Fibroblast of mammary gland (primary cell): ENCODE measurements at regions not wholly inside any gene's neighbourhood (a gene's known extent, or its start where the extent isn't known, plus 50 kb on each side); places are given as distances from the start of the nearest gene placed in this dataset.

Experiments used
- DNase-seq: peaks from one replicate; pipeline ENCODE4 v3.0.0-alpha.2; 2010; ENCODE audit warnings: low read depth
- H3K4me3 ChIP-seq: 2 replicates; pipeline ENCODE4 v1.5.1; 2011; ENCODE audit warnings: low read depth, mild to moderate bottlenecking, low read length, moderate library complexity; ENCODE audit not compliant: control insufficient read depth
- TF ChIP-seq, protein P1 (sequence below): conservative IDR thresholded peaks from 2 replicates; pipeline ENCODE4 v1.5.1; 2011; ENCODE audit warnings: low read depth, low read length, inconsistent platforms; ENCODE audit not compliant: control insufficient read depth, insufficient read depth

DNA sequence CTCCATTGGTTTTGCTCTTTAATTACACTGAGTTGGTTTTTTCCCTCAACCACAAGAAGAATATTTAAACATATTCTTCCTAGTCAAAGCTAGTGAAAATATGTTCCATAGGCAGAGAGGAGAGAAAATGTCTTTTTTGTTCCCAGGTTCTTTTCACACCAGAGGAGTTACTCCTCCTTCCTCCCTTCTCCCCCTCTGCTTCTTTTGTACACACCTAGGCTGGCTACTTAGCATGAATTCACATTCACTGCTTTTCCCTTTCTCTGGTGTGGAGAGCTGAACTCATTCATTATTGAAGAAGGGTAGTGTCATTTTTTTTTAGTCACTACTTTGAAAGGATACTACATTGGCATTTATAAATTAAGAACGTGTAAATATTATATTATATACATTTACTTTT lies 56.6 kb upstream of the UGP2 start:
- no peak for DNase-seq
- TF ChIP-seq, protein P1, sequence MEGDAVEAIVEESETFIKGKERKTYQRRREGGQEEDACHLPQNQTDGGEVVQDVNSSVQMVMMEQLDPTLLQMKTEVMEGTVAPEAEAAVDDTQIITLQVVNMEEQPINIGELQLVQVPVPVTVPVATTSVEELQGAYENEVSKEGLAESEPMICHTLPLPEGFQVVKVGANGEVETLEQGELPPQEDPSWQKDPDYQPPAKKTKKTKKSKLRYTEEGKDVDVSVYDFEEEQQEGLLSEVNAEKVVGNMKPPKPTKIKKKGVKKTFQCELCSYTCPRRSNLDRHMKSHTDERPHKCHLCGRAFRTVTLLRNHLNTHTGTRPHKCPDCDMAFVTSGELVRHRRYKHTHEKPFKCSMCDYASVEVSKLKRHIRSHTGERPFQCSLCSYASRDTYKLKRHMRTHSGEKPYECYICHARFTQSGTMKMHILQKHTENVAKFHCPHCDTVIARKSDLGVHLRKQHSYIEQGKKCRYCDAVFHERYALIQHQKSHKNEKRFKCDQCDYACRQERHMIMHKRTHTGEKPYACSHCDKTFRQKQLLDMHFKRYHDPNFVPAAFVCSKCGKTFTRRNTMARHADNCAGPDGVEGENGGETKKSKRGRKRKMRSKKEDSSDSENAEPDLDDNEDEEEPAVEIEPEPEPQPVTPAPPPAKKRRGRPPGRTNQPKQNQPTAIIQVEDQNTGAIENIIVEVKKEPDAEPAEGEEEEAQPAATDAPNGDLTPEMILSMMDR = no peak
- H3K4me3 ChIP-seq = no peak overlapping the region

DNA sequence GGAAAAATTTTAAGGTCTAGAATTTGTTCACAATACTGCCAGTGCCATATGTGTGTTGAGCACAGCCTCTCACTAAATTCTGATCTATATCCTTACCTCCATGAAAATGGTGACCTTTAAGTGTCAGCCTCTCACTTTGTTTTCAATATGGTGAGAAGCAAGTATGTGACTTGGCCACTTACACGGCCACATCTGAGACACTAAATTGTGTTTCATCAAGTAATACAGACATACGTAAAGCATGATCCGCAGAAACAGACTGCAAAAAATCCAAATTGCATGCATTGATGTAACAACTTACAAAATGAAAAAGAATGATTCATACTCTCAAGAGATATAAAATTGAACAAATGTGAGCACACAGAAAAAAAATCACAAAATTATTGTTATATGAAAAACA lies 55.2 kb upstream of the UGP2 start:
- TF ChIP-seq, protein P1 = no peak
- DNase-seq = peak; percentile 78
- H3K4me3 ChIP-seq = no peak overlapping the region

GRCh38 chr2:63788071-63788470 lies 53.6 kb upstream of the UGP2 start:
- H3K4me3 ChIP-seq = no peak overlapping the region
- TF ChIP-seq, protein P1 = no peak
- DNase-seq = peak; percentile 96

- TF ChIP-seq, protein P1 = no peak
- peak; percentile 86 for DNase-seq
- H3K4me3 ChIP-seq = no peak overlapping the region
These were observed 52.2 kb upstream of the UGP2 start for GRCh38 chr2:63789338-63790020.

DNA sequence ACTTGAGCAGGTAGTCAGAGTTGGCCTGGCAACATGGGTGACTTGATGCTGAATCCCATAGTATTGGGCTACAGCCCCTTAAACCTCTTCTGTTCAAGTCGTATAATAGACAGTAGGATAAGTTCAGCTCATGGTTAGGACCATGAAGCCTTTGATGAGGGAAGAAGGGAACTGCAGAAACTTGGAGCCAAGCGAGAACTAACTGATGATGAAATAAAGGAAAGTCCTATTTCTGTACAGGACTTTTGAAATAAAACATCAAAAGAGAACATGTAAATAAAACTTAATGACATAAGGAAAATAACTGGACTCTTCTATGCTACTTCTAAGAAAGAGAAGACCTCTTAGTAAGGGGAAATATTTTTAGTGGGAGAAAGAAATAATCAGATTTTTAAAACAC lies 51.2 kb upstream of the UGP2 start:
- no peak overlapping the region for H3K4me3 ChIP-seq
- peak; percentile 48 for DNase-seq
- TF ChIP-seq, protein P1 = no peak

GRCh38 chr2:63790906-63791305 lies 50.8 kb upstream of the UGP2 start:
- peak; percentile 97 for DNase-seq
- no peak overlapping the region for H3K4me3 ChIP-seq
- TF ChIP-seq, protein P1 = no peak

DNA sequence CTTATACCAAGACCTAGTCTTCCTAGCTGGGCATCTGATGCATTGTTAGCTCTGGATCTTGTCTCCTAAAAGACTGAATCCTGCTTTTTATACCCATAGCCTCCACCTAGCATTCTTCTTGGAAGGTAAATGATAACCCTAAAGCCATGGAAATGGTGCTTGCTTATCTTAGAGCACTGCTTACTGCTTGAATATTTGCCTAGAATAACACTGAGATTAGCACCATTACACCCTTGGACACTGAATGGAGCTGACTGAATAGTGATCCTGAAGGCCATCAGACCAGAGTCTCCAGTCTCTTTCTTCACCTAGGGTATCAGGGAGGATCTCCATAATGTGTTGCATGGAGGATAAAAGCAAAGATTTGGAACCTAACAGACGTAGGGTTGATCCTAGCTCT lies 50.3 kb upstream of the UGP2 start:
- no peak overlapping the region for H3K4me3 ChIP-seq
- DNase-seq = no peak

More for the DNA sequence above, 50.3 kb upstream of the UGP2 start:
- TF ChIP-seq, protein P1 = no peak
